GM19455 (cell line): ENCODE measurements at regions not wholly inside any gene's neighbourhood (a gene's known extent, or its start where the extent isn't known, plus 50 kb on each side); places are given as distances from the start of the nearest gene placed in this dataset.
"Not testable (repeated sequence)": the region's sequence is repeated elsewhere in the genome, so short reads cannot be mapped to it uniquely, and the experiment has no call there.

Experiments used
- ATAC-seq: cut with Tn5 transposase; IDR thresholded peaks from one replicate; pipeline ENCODE4 v1.9.1; 2021; ENCODE audit not compliant: unreplicated experiment

- ATAC-seq = no peak
Observed at GRCh38 chrX:113935518-113935917, 648.4 kb upstream of the HTR2C start.

GRCh38 chrX:113933931-113934330 is 650.0 kb upstream of the HTR2C start:
- ATAC-seq = no peak

- ATAC-seq = no peak
Observed at GRCh38 chrX:113929004-113929403, 654.9 kb upstream of the HTR2C start.

GRCh38 chrX:113920661-113921060 is 663.2 kb upstream of the HTR2C start:
- ATAC-seq = no peak

- ATAC-seq = no peak
Observed at GRCh38 chrX:113919387-113919786, 664.5 kb upstream of the HTR2C start.

- ATAC-seq = no peak
Observed at GRCh38 chrX:113906168-113906567, 677.7 kb upstream of the HTR2C start.

GRCh38 chrX:113892891-113893290 is 691.0 kb upstream of the HTR2C start:
- no peak for ATAC-seq

- no peak for ATAC-seq
Observed at GRCh38 chrX:113892401-113892800, 691.5 kb upstream of the HTR2C start.

- no peak for ATAC-seq
Observed at GRCh38 chrX:113873056-113873455, 710.8 kb upstream of the HTR2C start.

GRCh38 chrX:113868711-113869110 is 715.2 kb upstream of the HTR2C start:
- ATAC-seq = no peak

GRCh38 chrX:113868177-113868576 is 715.7 kb upstream of the HTR2C start:
- no peak for ATAC-seq

- ATAC-seq = no peak
Observed at GRCh38 chrX:113849408-113849807, 734.5 kb upstream of the HTR2C start.

GRCh38 chrX:113833096-113834055 is 750.5 kb upstream of the HTR2C start:
- ATAC-seq = no peak

GRCh38 chrX:113828470-113828869 is 755.4 kb upstream of the HTR2C start:
- ATAC-seq = no peak

GRCh38 chrX:113818346-113818745 is 765.5 kb upstream of the HTR2C start:
- no peak for ATAC-seq

- no peak for ATAC-seq
Observed at GRCh38 chrX:113804819-113805218, 779.1 kb upstream of the HTR2C start.

GRCh38 chrX:113804291-113804690 is 779.6 kb upstream of the HTR2C start:
- ATAC-seq = no peak

- ATAC-seq = no peak
Observed at GRCh38 chrX:113802837-113803236, 781.0 kb upstream of the HTR2C start.

- no peak for ATAC-seq
Observed at GRCh38 chrX:113800955-113801354, 782.9 kb upstream of the HTR2C start.

GRCh38 chrX:113793563-113793962 is 790.3 kb upstream of the HTR2C start:
- no peak for ATAC-seq

GRCh38 chrX:113790987-113791386 is 792.9 kb upstream of the HTR2C start:
- ATAC-seq = no peak

GRCh38 chrX:113784754-113785153 is 799.1 kb upstream of the HTR2C start:
- ATAC-seq = not testable (repeated sequence)

- no peak for ATAC-seq
Observed at GRCh38 chrX:113770806-113771205, 813.1 kb upstream of the HTR2C start.
